Daoy (cell line): ENCODE measurements at regions not wholly inside any gene's neighbourhood (a gene's known extent, or its start where the extent isn't known, plus 50 kb on each side); places are given as distances from the start of the nearest gene placed in this dataset.
"Not testable (repeated sequence)": the region's sequence is repeated elsewhere in the genome, so short reads cannot be mapped to it uniquely, and the experiment has no call there.

Source experiments
- DNase-seq: peaks from one replicate; pipeline ENCODE4 v3.0.0-alpha.2; 2015; ENCODE audit warnings: low read depth

- DNase-seq: no peak
These were observed 330.9 kb downstream of the TMEM121 start for GRCh38 chr14:105857220-105857825.

GRCh38 chr14:105857826-105858675 is 331.7 kb downstream of the TMEM121 start:
- DNase-seq: no peak

DNA sequence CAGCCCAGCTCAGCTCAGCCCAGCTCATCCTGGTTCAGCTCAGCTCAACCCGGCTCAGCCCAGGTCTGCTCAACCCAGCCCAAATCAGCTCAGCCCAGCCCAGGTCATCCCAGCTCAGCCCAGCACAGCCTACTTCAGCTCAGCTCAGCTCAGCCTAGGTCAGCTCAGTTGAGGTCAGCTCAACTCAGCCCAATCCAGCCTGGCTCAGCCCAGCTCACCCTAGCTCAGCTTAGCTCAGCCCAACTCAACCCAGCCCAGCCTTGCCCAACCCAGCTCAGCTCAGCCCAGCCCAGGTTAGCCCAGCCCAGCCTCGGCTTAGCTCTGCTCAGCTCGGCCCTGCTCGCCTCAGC is 332.3 kb downstream of the TMEM121 start:
- DNase-seq: no peak

DNA sequence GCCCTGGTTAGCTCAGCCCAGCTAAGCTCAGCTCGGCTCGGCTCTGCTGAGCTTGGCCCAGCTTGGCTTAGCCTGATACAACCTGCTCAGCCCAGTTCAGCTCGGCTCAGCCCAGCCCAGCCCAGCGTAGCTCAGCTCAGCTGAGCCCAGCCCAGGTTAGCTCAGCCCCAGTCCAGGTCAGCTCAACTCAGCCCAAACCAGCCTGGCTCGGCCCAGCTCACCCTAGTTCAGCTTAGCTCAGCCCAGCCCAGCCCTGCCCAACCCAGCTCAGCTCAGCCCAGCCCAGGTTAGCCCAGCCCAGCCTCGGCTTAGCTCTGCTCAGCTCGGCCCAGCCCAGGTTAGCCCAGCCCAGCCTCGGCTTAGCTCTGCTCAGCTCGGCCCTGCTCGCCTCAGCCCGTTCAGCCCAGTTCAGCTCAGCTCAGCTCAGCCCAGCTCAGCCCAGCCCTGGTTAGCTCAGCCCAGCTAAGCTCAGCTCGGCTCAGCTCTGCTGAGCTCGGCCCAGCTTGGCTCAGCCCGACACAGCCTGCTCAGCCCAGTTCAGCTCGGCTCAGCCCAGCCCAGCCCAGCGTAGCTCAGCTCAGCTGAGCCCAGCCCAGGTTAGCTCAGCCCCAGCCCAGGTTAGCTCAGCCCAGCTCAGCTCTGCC is 332.8 kb downstream of the TMEM121 start:
- not testable (repeated sequence) for DNase-seq

DNA sequence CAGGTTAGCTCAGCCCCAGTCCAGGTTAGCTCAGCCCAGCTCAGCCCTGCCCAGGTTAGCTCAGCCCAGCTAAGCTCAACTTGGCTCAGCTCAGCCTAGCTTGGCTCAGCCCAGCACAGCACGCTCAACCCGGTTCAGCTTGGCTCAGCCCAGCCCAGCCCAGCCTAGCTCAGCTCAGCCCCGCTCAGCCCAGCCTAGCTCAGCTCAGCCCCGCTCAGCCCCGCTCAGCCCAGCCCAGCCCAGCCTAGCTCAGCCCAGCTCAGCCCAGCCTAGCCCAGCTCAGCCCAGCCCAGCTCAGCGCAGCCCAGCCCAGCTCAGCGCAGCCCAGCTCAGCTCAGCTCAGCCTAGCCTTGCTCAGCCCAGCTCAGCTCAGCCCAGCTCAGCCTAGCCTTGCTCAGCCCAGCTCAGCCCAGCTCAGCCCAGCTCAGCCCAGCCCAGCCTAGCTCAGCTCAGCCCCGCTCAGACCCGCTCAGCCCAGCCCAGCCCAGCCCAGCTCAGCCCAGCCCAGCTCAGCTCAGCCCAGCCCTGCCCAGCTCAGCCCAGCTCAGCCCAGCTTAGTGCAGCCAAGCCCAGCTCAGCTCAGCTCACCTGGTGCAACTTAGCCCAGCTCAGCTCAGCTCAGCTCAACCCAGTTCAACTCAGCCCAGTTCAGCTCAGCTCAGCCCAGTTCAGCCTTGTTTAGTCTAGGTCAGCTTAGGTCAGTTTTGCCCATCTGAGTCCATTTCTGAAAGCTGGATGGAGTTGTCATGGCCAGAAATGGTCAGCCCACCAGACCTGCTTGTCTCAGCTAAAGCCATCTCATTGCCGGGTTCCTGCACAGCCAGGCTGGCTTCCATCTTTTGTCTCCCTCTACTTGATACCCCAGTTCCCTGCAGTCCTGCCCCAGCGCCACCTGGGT is 333.6 kb downstream of the TMEM121 start:
- no peak for DNase-seq

DNA sequence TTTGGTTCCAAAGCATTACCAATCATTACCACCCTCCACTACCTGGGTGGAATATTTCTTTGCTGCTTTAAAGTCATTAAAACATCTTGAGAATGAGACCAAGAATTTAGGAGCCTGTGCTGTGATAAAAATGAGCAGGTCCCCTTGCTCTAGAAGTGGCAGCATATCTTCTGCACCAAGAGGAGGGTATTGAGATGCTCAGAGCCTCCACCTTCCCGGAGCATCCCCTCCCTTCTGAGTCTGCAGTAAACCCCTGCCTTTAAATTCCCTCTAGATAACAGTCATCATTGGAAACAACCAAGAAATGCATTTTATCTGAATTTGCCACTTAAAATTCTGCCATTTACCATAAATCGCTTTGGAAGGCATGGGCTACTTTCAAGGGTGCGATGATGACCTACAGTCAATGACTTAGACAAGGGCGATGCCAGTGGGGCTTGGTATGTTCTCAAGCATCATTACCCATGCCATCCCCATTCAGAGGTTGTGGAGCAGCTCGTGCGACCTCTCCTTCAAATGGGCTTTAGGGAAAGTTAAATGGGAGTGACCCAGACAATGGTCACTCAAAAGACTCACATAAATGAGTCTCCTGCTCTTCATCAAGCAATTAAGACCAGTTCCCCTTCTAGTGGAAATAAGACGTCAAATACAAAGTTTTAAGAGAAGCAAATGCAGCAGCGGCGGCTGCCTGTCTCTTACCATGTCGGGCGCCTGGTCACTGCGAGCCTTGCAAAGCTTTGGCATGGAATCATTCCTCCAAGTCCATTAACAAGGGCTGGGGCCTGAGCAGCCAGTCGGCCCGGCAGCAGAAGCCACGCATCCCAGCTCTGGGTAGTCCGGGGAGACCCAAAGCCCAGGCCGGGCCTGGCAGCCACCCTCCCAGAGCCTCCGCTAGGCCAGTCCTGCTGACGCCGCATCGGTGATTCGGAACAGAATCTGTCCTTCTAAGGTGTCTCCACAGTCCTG is 334.5 kb downstream of the TMEM121 start:
- no peak for DNase-seq

GRCh38 chr14:105861985-105862465 is 335.6 kb downstream of the TMEM121 start:
- DNase-seq: no peak

- no peak for DNase-seq
These were observed 336.3 kb downstream of the TMEM121 start for GRCh38 chr14:105862581-105863239.

DNA sequence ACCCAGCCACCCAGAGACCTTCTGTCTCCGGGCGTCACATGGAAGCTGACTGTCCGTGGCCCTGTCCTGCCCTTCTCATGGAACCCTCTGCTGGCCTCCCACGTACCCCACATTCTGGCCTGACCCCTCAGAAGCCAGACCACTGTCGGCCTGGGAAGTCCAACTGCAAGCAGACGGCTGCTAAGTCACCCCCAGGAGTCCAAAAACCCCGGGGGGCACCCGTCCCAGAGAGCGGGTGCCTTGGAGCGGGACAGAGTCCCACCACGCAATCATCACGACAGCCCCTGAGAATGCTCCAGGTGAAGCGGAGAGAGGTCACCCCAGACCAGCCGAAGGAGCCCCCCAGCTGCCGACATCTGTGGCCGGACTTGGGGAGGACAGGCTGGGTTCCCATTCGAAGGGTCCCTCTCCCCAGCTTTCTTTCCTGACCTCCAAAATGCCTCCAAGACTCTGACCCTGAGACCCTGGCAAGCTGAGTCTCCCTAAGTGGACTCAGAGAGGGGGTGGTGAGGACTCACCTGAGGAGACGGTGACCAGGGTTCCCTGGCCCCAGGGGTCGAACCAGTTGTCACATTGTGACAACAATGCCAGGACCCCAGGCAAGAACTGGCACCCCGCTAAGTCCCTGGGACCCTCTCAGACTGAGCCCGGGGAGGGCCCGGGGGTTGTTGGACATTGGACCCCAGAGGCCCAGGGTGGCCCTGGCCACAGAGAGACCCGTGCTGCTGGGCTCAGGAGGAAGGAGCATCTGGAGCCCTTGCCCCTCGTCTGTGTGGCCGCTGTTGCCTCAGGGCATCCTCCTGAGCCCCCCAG is 337.1 kb downstream of the TMEM121 start:
- no peak for DNase-seq

- DNase-seq: no peak
These were observed 337.7 kb downstream of the TMEM121 start for GRCh38 chr14:105864116-105864515.

GRCh38 chr14:105864651-105865265 is 338.4 kb downstream of the TMEM121 start:
- DNase-seq: no peak

- DNase-seq: no peak
These were observed 339.0 kb downstream of the TMEM121 start for GRCh38 chr14:105865266-105865903.

DNA sequence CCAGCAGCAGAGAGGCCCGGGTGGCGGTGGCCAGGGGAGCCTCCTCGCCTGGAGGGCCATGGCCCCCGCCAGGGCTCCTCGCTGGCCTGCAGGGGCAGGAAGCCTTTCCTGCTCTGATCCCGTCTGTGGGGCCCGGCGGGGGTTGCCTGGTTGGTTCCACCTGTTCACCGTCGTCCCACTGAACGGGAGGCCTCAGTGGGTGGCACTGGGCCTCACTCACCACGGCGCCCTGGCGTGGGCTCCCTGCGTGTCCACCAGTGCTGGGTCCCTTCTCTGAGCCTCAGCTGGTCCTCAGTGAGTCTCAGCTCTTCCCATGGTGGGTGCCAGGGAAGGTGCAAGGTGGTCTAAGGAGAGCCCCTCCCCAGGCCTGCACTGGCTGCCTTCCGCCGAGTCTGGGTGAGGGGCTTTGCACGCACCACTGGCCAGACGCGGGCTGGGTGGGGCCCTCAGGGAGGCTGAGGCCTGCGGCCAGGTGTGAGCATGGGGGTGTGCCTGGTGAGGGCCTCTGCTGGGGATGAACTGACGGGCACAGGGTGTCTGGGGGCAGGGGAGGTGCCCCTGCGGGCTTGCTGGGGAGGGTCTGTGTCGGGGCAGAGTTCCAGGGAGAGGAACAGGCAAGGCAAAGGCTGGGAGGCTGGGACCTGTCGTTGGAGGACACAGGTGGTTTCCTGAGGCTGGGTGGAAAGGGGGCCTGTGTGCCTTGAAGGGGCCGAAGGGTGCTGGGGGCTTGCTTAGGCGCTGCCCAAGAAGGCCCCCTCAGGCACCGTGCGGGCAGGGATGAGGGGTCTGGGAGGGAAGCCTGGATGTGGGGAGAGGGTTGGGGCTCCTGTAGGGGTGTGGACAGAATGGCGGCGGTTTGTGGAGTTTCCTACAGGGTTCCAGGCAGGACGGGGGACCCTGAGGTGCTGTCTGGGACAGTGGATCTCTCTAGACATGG is 339.8 kb downstream of the TMEM121 start:
- no peak for DNase-seq

- no peak for DNase-seq
These were observed 340.5 kb downstream of the TMEM121 start for GRCh38 chr14:105866841-105867321.

- DNase-seq: no peak
These were observed 341.7 kb downstream of the TMEM121 start for GRCh38 chr14:105867961-105868599.

GRCh38 chr14:105871590-105871989 is 345.2 kb downstream of the TMEM121 start:
- no peak for DNase-seq
